ENCODE measurements at regions not wholly inside any gene's neighbourhood (a gene's known extent, or its start where the extent isn't known, plus 50 kb on each side); places are given as distances from the start of the nearest gene placed in this dataset.

DNA sequence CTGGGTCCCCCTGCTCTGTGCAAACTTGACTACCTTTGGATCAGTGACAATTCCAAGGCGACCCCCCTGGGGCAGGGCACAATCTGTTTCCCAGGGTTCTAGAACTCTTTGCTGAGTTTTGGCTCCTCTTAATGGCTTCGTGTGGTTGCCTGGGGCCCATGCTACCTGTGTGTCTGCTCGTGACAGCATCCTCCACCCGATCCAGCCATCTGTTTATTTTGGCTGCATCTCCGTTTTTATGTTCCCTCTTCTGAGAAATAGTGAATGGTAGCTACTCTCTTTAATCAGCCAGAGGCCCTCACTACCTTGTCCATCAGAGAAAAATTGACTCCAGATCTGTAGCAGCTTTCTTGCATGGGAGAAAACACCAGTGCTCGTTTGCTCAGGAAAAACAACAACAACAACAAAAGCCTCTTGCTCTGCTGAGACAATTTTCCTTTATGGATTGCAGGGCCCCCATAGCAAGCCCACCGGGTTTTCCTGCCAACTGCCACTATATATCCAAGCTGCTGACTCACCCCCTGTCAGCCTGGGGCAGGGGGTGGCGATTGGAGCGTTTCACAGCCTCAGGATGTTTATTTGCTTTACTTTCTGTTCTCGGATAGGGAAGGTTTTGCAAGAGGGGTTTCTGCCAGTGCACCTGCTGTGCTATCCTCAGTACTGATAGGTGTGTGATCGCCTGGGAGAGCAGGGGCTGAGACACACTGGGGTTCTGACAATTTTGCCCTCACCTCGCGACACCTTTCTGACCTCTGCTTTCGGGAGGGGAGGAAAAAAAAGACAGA, 607.8 kb downstream of the BNC2 start:
- Histone ChIP-seq H3K4me1 (ENCODE audit: low read length) (peaks cover 15% of the 10 kb centered on the region), H4K20me1 (ENCODE audit: insufficient read depth, low read length) (no peaks in the 10 kb centered on the region), H3K9me2 (replicated peaks; ENCODE audit: insufficient read depth, low read length) (no peaks in the 10 kb centered on the region), H3K27ac (ENCODE audit: low read length) (peak overlapping the region; percentile 55; the same call in 1 of the 2 replicates), H3K9me3 (replicated peaks; ENCODE audit: insufficient read depth, low read length) (no peaks in the 10 kb centered on the region), H3K36me3 (replicated peaks; ENCODE audit: insufficient read depth, low read length) (no peaks in the 10 kb centered on the region), H3F3A (ENCODE audit: insufficient read depth, low read length) (0 out of 2 replicates have a peak, but pooled peaks cover 5% of the 10 kb centered on the region), H3K27me3 (replicated peaks; ENCODE audit: insufficient read depth, low read length) (no peaks in the 10 kb centered on the region), H3K9ac (ENCODE audit: low read length) (no peak overlapping the region; the same call in 1 of the 2 replicates), H2AFZ (ENCODE audit: low read length) (peak overlapping the region; percentile 38), H3K79me2 (ENCODE audit: low read length) (no peaks in the 10 kb centered on the region), H3K4me2 (ENCODE audit: low read depth, low read length) (peak overlapping the region; percentile 57; the same call in 1 of the 2 replicates), H3K4me3 (ENCODE audit: low read length) (0 out of 2 replicates have a peak overlapping the region, but pooled peaks have one; percentile 20)
- peak; percentile 62 for DNase-seq
- TF ChIP-seq, protein P1, sequence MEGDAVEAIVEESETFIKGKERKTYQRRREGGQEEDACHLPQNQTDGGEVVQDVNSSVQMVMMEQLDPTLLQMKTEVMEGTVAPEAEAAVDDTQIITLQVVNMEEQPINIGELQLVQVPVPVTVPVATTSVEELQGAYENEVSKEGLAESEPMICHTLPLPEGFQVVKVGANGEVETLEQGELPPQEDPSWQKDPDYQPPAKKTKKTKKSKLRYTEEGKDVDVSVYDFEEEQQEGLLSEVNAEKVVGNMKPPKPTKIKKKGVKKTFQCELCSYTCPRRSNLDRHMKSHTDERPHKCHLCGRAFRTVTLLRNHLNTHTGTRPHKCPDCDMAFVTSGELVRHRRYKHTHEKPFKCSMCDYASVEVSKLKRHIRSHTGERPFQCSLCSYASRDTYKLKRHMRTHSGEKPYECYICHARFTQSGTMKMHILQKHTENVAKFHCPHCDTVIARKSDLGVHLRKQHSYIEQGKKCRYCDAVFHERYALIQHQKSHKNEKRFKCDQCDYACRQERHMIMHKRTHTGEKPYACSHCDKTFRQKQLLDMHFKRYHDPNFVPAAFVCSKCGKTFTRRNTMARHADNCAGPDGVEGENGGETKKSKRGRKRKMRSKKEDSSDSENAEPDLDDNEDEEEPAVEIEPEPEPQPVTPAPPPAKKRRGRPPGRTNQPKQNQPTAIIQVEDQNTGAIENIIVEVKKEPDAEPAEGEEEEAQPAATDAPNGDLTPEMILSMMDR (IDR thresholded peaks at IDR 0.05; ENCODE audit: low read length), result no peak
- TF ChIP-seq EZH2 (optimal IDR thresholded peaks at IDR 0.05; ENCODE audit: low read depth, low read length), result no peak
- TF ChIP-seq EZH2phosphoT487 (IDR thresholded peaks at IDR 0.05; ENCODE audit: low read length), result no peak

DNA sequence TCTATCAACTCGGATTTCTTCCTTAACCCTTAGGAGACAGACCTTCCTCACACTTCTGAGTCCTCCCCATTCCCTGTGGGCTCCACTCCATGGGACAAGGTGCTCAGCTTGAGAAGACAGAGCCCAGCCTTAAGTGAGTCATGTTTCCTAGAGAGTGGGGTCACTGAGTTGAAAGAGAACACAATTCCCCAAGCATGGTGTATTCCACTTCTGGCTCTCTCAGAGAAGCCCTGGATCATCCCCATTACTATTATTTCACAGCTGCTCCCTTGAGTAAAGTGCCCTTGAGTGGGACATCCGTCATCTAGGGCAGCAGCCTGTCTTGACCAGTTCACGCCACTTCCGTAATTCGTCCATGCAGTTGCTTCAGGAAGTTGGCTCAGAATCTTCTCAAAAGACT, 604.8 kb downstream of the BNC2 start:
- H3F3A ChIP-seq (ENCODE audit: insufficient read depth, low read length), result 0 out of 2 replicates have a peak, but pooled peaks cover 5% of the 10 kb centered on the region
- no peak overlapping the region for H3K4me3 ChIP-seq (ENCODE audit: low read length)
- H3K36me3 ChIP-seq (replicated peaks; ENCODE audit: insufficient read depth, low read length), result no peaks in the 10 kb centered on the region
- H3K27ac ChIP-seq (ENCODE audit: low read length), result no peak overlapping the region
- H4K20me1 ChIP-seq (ENCODE audit: insufficient read depth, low read length), result no peaks in the 10 kb centered on the region
- H3K4me1 ChIP-seq (ENCODE audit: low read length), result peaks cover 15% of the 10 kb centered on the region
- no peaks in the 10 kb centered on the region for H3K27me3 ChIP-seq (replicated peaks; ENCODE audit: insufficient read depth, low read length)
- no peaks in the 10 kb centered on the region for H3K9me2 ChIP-seq (replicated peaks; ENCODE audit: insufficient read depth, low read length)
- H2AFZ ChIP-seq (ENCODE audit: low read length), result no peak overlapping the region
- H3K9me3 ChIP-seq (replicated peaks; ENCODE audit: insufficient read depth, low read length), result no peaks in the 10 kb centered on the region
- TF ChIP-seq EZH2phosphoT487 (IDR thresholded peaks at IDR 0.05; ENCODE audit: low read length) (no peak), EZH2 (optimal IDR thresholded peaks at IDR 0.05; ENCODE audit: low read depth, low read length) (no peak)
- TF ChIP-seq, protein P1 (IDR thresholded peaks at IDR 0.05; ENCODE audit: low read length), result no peak
- H3K79me2 ChIP-seq (ENCODE audit: low read length), result no peaks in the 10 kb centered on the region
- no peak for DNase-seq
- no peak overlapping the region for H3K4me2 ChIP-seq (ENCODE audit: low read depth, low read length)
- no peak overlapping the region for H3K9ac ChIP-seq (ENCODE audit: low read length)

DNA sequence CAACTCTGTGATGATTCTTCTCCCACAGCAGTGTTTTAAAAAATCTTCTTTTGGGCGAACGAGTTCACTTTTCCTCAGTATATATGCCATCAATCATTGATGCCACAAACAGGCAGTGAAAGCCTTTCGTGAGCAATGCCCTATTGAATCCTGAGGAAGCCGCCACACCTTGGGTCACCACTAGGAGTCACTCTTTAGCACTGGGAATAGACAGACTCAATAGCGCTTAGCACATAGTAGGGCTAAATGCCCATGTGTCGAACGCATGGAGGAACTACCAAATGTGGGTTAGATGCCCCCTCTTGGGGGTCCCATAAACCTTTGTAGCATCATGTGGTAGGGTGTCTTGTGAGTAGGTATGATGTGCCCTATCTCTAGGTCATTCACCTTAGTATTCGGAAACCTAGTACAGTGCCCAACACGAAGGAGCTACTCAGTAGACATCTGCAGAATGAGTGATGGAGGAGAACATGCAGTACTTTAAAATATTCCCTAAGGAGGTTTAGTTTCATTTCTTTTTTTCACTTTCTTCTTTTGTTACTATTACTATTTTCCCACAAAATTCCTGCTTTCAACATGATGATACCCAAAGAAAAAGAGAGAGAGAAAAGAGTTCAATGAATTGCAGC, 603.7 kb downstream of the BNC2 start:
- DNase-seq, result no peak
- peaks cover 15% of the 10 kb centered on the region for H3K4me1 ChIP-seq (ENCODE audit: low read length)
- peak overlapping the region; percentile 68; the same call in 1 of the 2 replicates for H3K4me2 ChIP-seq (ENCODE audit: low read depth, low read length)
- no peak for TF ChIP-seq EZH2phosphoT487 (IDR thresholded peaks at IDR 0.05; ENCODE audit: low read length)
- TF ChIP-seq, protein P1 (IDR thresholded peaks at IDR 0.05; ENCODE audit: low read length), result peak; percentile 54
- no peaks in the 10 kb centered on the region for H4K20me1 ChIP-seq (ENCODE audit: insufficient read depth, low read length)
- no peaks in the 10 kb centered on the region for H3K79me2 ChIP-seq (ENCODE audit: low read length)
- H3K9ac ChIP-seq (ENCODE audit: low read length), result peak overlapping the region; percentile 18; the same call in 1 of the 2 replicates
- no peaks in the 10 kb centered on the region for H3K36me3 ChIP-seq (replicated peaks; ENCODE audit: insufficient read depth, low read length)
- H3K27me3 ChIP-seq (replicated peaks; ENCODE audit: insufficient read depth, low read length), result no peaks in the 10 kb centered on the region
- peak overlapping the region; percentile 53 for H3K4me3 ChIP-seq (ENCODE audit: low read length)
- 0 out of 2 replicates have a peak overlapping the region, but pooled peaks have one; percentile 42 for H2AFZ ChIP-seq (ENCODE audit: low read length)
- no peaks in the 10 kb centered on the region for H3K9me2 ChIP-seq (replicated peaks; ENCODE audit: insufficient read depth, low read length)
- H3K9me3 ChIP-seq (replicated peaks; ENCODE audit: insufficient read depth, low read length), result no peaks in the 10 kb centered on the region
- peak overlapping the region; percentile 35; the same call in 1 of the 2 replicates for H3K27ac ChIP-seq (ENCODE audit: low read length)
- H3F3A ChIP-seq (ENCODE audit: insufficient read depth, low read length), result 0 out of 2 replicates have a peak, but pooled peaks cover 5% of the 10 kb centered on the region

Measured in MM.1S (cell line).